ENCODE measurements at regions not wholly inside any gene's neighbourhood (a gene's known extent, or its start where the extent isn't known, plus 50 kb on each side); places are given as distances from the start of the nearest gene placed in this dataset.

- Histone ChIP-seq H3K27me3 (no peaks in the 10 kb centered on the region), H3K27ac (no peak overlapping the region), H3K36me3 (no peaks in the 10 kb centered on the region), H3K9me3 (no peaks in the 10 kb centered on the region), H3K4me3 (no peak overlapping the region), H3K4me1 (no peaks in the 10 kb centered on the region)
- no peak for DNase-seq (ENCODE audit: extremely low spot score in 2 of 2)
- TF ChIP-seq POLR2AphosphoS5 (IDR thresholded peaks at IDR 0.05; ENCODE audit: insufficient read depth in 1 of 2, low read depth in 1 of 2) (no peak), POLR2A (IDR thresholded peaks at IDR 0.05) (no peak)
- TF ChIP-seq, protein P1, sequence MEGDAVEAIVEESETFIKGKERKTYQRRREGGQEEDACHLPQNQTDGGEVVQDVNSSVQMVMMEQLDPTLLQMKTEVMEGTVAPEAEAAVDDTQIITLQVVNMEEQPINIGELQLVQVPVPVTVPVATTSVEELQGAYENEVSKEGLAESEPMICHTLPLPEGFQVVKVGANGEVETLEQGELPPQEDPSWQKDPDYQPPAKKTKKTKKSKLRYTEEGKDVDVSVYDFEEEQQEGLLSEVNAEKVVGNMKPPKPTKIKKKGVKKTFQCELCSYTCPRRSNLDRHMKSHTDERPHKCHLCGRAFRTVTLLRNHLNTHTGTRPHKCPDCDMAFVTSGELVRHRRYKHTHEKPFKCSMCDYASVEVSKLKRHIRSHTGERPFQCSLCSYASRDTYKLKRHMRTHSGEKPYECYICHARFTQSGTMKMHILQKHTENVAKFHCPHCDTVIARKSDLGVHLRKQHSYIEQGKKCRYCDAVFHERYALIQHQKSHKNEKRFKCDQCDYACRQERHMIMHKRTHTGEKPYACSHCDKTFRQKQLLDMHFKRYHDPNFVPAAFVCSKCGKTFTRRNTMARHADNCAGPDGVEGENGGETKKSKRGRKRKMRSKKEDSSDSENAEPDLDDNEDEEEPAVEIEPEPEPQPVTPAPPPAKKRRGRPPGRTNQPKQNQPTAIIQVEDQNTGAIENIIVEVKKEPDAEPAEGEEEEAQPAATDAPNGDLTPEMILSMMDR (IDR thresholded peaks at IDR 0.05) = no peak
- intact Hi-C loops (cut with DNase I) = no loop called here
Measured at GRCh38 chrX:19190902-19191301, 68.6 kb upstream of the ADGRG2 start.

GRCh38 chrX:19193565-19193964 lies 71.3 kb upstream of the ADGRG2 start:
- H3K36me3 ChIP-seq = no peaks in the 10 kb centered on the region
- no peaks in the 10 kb centered on the region for H3K4me1 ChIP-seq
- intact Hi-C loops (cut with DNase I) = no loop called here
- H3K4me3 ChIP-seq = no peak overlapping the region
- DNase-seq (ENCODE audit: extremely low spot score in 2 of 2) = no peak
- H3K27me3 ChIP-seq = no peaks in the 10 kb centered on the region
- no peak overlapping the region for H3K27ac ChIP-seq
- H3K9me3 ChIP-seq = no peaks in the 10 kb centered on the region
- TF ChIP-seq POLR2A (IDR thresholded peaks at IDR 0.05) (no peak), POLR2AphosphoS5 (IDR thresholded peaks at IDR 0.05; ENCODE audit: insufficient read depth in 1 of 2, low read depth in 1 of 2) (no peak)
- TF ChIP-seq, protein P1 (IDR thresholded peaks at IDR 0.05) = no peak

GRCh38 chrX:19194285-19195242 lies 72.3 kb upstream of the ADGRG2 start:
- Histone ChIP-seq H3K36me3 (no peaks in the 10 kb centered on the region), H3K27ac (no peak overlapping the region), H3K27me3 (no peaks in the 10 kb centered on the region), H3K4me1 (no peaks in the 10 kb centered on the region), H3K9me3 (no peaks in the 10 kb centered on the region), H3K4me3 (no peak overlapping the region)
- no peak for DNase-seq (ENCODE audit: extremely low spot score in 2 of 2)
- TF ChIP-seq POLR2AphosphoS5 (IDR thresholded peaks at IDR 0.05; ENCODE audit: insufficient read depth in 1 of 2, low read depth in 1 of 2) (no peak), POLR2A (IDR thresholded peaks at IDR 0.05) (no peak)
- TF ChIP-seq, protein P1 (IDR thresholded peaks at IDR 0.05) = no peak
- intact Hi-C loops (cut with DNase I) = no loop called here

- DNase-seq (ENCODE audit: extremely low spot score in 2 of 2) = no peak
Measured at GRCh38 chrX:19195243-19195610, 73.0 kb upstream of the ADGRG2 start.

More at GRCh38 chrX:19195243-19195610, 73.0 kb upstream of the ADGRG2 start:
- intact Hi-C loops (cut with DNase I) = no loop called here
- no peak overlapping the region for H3K4me3 ChIP-seq
- TF ChIP-seq POLR2AphosphoS5 (IDR thresholded peaks at IDR 0.05; ENCODE audit: insufficient read depth in 1 of 2, low read depth in 1 of 2) = no peak
- no peak for TF ChIP-seq POLR2A (IDR thresholded peaks at IDR 0.05)
- TF ChIP-seq, protein P1 (IDR thresholded peaks at IDR 0.05) = no peak
- no peaks in the 10 kb centered on the region for H3K9me3 ChIP-seq
- no peaks in the 10 kb centered on the region for H3K27me3 ChIP-seq
- no peaks in the 10 kb centered on the region for H3K4me1 ChIP-seq
- no peaks in the 10 kb centered on the region for H3K36me3 ChIP-seq
- no peak overlapping the region for H3K27ac ChIP-seq

Measured in vagina (tissue), 2 donors.